WI38 (cell line): ENCODE measurements at regions not wholly inside any gene's neighbourhood (a gene's known extent, or its start where the extent isn't known, plus 50 kb on each side); places are given as distances from the start of the nearest gene placed in this dataset.

Source experiments
- H3K4me3 ChIP-seq: 2 replicates; pipeline ENCODE4 v1.5.1; 2011; ENCODE audit warnings: low read depth, mild to moderate bottlenecking, control low read depth, low read length
- CTCF ChIP-seq: IDR thresholded peaks from 2 replicates; pipeline ENCODE4 v1.5.1; 2012; ENCODE audit warnings: low read depth, mild to moderate bottlenecking, control low read depth, low read length

GRCh38 chr2:149737896-149738295, 150.3 kb upstream of the MMADHC start:
- H3K4me3 ChIP-seq, result no peak overlapping the region
- no peak for TF ChIP-seq CTCF

GRCh38 chr2:149735237-149735958, 147.8 kb upstream of the MMADHC start:
- TF ChIP-seq CTCF, result no peak
- no peak overlapping the region for H3K4me3 ChIP-seq

DNA sequence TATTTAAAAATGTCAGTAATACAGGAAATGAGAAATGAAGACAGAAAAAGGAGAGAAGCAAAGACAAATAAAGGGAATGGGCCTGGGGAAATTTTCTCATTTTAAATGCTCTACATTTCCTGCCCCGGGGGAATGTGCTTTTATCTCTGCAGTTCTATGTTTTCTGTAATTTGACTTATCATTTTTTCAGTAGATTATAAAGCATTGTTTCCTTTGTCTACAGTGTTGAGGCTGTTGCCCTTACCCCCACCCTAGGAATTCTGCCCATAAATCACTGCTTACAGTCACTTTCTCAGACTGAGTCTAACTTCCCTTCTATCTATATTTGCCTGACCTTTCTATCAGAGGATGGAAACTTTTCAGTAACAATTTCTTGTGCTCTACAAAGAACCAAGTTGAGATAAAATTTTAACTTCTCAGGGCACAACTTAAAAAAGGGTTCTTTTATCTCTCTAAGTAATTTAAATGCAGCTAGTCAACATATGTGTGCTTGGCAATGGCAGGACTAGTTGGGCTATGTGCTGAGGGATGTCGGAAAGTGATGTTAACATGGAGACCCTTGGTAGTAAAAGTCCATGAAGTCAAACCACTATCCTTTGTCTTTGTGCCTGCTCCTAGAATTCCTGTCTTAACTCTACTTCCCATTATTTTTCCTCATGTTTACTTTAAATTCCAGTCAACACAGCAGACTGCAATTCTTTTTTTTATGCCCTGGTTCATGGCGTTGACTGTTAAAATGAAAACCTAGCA, 146.5 kb upstream of the MMADHC start:
- no peak overlapping the region for H3K4me3 ChIP-seq
- TF ChIP-seq CTCF, result no peak

- no peak for TF ChIP-seq CTCF
Observed at GRCh38 chr2:149732730-149733290, 145.2 kb upstream of the MMADHC start.

DNA sequence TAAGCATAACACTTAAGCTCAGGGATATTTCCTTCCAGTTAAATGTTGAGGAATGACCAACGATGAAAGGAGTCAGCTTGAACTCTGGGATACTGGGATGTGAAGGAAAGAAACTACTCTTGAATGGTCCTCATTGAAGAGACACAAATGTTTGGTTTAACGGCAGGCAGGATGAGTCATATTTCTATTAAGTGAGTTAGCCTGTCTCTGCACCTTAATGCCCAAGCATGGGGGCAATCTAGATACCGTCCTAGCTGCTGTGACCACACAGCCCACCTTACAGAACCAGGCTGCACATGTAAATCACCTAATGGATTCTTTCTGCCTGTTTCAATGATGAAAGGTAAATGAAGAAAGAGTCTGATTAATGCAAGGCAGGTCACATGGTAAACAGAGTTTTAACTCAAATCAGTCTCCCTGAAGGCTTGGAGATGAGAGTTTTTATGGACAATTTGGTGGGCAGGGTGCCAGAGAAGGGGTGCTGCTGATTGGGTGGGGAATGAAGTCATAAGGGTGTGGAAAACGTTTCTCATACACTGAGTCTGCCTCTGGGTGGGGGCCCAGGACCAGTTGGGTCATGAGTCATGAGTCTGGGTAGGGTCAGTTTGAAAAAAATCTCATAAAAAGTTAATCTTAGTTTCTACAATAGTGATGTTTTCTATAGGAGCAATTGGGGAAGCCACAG, 144.6 kb upstream of the MMADHC start:
- TF ChIP-seq CTCF, result no peak
- H3K4me3 ChIP-seq, result no peak overlapping the region

More at GRCh38 chr2:149732730-149733290, 145.2 kb upstream of the MMADHC start:
- H3K4me3 ChIP-seq, result no peak overlapping the region

GRCh38 chr2:149731079-149731478, 143.5 kb upstream of the MMADHC start:
- H3K4me3 ChIP-seq, result no peak overlapping the region

More at GRCh38 chr2:149731079-149731478, 143.5 kb upstream of the MMADHC start:
- TF ChIP-seq CTCF, result no peak
